Left ventricle myocardium inferior (tissue), 1 donor: ENCODE measurements at regions not wholly inside any gene's neighbourhood (a gene's known extent, or its start where the extent isn't known, plus 50 kb on each side); places are given as distances from the start of the nearest gene placed in this dataset.

ENCODE experiments used
- DNase-seq: peaks from one replicate; pipeline ENCODE4 v3.0.0-alpha.2; 2020
- H3K27ac ChIP-seq: fragments of 200-600 bp; replicated peaks from 2 replicates; pipeline ENCODE4 v1.8.0; 2021
- H3K27me3 ChIP-seq: fragments of 200-600 bp; 2 replicates; pipeline ENCODE4 v1.8.0; 2021; ENCODE audit warnings: low read depth
- H3K36me3 ChIP-seq: fragments of 200-600 bp; 2 replicates; pipeline ENCODE4 v1.8.0; 2021
- H3K4me1 ChIP-seq: fragments of 200-600 bp; 2 replicates; pipeline ENCODE4 v1.8.0; 2021
- H3K4me3 ChIP-seq: fragments of 200-600 bp; 2 replicates; pipeline ENCODE4 v1.8.0; 2021; ENCODE audit warnings: mild to moderate bottlenecking, moderate library complexity
- H3K9me3 ChIP-seq: fragments of 200-600 bp; replicated peaks from 2 replicates; pipeline ENCODE4 v1.8.0; 2021
- intact Hi-C: fragments of 100-400 bp; cut with micrococcal nuclease; formaldehyde crosslinking; loops from one replicate; pipeline ENCODE4 v1.11.0; 2022
- TF ChIP-seq, protein P1 (sequence below): fragments of 200-600 bp; IDR thresholded peaks from 2 replicates; pipeline ENCODE4 v1.8.0; 2021; ENCODE audit warnings: antibody characterized with exemption, mild to moderate bottlenecking, borderline replicate concordance
- donor health status: DM: no; HTN: yes; CAD: no; lungs with severe emphysema.

DNA sequence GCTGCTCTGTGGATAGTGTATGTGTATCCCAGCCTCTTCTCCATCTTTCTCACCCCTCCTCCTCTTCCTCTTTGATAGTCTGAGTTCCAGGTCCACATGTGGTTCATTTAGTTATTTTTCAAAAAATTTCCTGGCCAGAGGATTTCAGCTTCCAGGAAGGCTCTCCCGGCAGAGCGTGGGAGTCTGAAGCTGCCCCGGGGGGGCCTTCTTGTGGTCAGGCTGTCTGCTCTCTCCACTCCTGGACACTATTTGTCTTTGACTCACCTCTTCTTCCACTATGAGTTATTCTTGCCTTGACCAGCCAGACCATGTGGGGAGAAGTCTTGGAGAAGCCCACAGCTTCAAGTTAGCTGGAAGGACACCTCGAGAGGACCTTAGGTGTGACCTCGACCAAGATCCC, 258.8 kb downstream of the CDC5L start:
- no peak for DNase-seq
- no peak overlapping the region for H3K27ac ChIP-seq
- no peaks in the 10 kb centered on the region for H3K36me3 ChIP-seq
- no peaks in the 10 kb centered on the region for H3K4me1 ChIP-seq
- H3K9me3 ChIP-seq: no peaks in the 10 kb centered on the region
- H3K4me3 ChIP-seq: no peak overlapping the region
- intact Hi-C loops: no loop called here
- TF ChIP-seq, protein P1, sequence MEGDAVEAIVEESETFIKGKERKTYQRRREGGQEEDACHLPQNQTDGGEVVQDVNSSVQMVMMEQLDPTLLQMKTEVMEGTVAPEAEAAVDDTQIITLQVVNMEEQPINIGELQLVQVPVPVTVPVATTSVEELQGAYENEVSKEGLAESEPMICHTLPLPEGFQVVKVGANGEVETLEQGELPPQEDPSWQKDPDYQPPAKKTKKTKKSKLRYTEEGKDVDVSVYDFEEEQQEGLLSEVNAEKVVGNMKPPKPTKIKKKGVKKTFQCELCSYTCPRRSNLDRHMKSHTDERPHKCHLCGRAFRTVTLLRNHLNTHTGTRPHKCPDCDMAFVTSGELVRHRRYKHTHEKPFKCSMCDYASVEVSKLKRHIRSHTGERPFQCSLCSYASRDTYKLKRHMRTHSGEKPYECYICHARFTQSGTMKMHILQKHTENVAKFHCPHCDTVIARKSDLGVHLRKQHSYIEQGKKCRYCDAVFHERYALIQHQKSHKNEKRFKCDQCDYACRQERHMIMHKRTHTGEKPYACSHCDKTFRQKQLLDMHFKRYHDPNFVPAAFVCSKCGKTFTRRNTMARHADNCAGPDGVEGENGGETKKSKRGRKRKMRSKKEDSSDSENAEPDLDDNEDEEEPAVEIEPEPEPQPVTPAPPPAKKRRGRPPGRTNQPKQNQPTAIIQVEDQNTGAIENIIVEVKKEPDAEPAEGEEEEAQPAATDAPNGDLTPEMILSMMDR: no peak
- H3K27me3 ChIP-seq: peaks cover 17% of the 10 kb centered on the region

DNA sequence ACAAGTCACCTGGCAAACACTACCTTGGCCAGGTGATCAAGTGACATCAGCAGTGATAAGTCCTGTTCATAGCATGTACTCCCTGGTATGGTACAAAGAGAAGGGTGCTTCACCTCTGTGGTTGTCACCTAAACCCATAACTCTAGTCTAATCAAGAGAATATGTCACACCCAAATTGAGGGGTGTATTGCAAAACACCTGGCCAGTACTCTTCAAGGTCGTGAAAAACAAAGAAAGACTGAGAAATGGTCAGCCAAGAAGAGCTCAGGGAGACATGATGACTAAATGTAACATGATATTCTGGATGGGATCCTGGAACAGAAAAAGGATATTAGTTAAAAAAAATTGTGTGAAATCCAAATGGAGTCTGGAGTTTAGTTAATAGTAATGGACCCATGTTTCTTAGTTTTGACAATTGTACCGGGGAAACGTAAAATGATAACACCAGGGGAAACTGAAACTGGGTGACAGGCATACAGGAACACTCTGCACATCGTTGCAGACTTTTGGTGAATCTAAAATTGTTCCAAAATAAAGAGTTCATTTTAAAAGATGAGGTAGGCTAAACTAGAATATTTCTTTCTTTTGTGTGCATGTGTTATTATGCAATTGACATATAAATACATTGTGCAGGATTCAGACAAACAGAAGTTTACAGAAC, 262.0 kb downstream of the CDC5L start:
- H3K9me3 ChIP-seq: no peaks in the 10 kb centered on the region
- peaks cover 33% of the 10 kb centered on the region for H3K27me3 ChIP-seq
- no peak overlapping the region for H3K27ac ChIP-seq
- no peaks in the 10 kb centered on the region for H3K36me3 ChIP-seq
- no peak overlapping the region for H3K4me3 ChIP-seq
- intact Hi-C loops: no loop called here
- DNase-seq: no peak
- H3K4me1 ChIP-seq: no peaks in the 10 kb centered on the region
- TF ChIP-seq, protein P1: no peak

DNA sequence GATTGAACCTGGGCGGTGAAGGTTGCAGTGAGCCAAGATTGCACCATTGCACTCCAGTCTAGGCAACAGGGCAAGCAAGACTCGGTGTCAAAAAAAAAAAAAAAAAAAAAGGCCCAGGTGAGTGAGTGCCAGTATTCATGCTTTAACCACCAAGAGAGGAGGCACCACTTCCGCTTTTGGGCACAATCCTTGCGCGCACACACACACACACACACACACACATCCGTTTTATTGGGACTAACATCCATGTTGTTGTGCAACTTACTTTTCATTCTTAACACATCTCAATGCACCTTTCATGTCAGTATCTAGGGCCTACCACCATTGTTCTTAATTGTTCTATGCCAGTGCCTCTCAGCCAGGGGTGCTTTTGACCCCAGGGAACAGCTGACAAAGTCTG, 263.0 kb downstream of the CDC5L start:
- TF ChIP-seq, protein P1: no peak
- Histone ChIP-seq H3K27ac (no peak overlapping the region), H3K9me3 (no peaks in the 10 kb centered on the region), H3K27me3 (peaks cover 35% of the 10 kb centered on the region), H3K4me3 (no peak overlapping the region), H3K36me3 (no peaks in the 10 kb centered on the region), H3K4me1 (no peaks in the 10 kb centered on the region)
- DNase-seq: no peak
- intact Hi-C loops: no loop called here

DNA sequence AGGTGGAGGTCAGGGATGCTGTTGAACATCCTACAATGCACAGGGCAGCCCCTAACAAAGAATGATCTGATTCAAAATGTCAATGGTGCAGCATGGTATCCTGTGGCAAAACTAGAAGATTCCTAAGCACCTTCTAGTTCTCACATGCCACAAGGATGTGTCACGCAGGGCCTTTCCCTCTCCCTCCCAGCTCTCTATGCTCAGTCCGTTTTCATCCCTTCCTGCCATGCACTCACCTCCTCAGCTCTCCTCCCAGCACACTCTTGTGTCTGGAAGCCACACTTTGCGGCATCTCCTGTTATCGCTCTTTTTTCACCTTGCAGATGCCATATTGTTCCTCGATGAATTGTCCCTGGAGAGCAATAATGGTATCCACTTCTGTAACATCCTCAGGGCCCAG, 263.4 kb downstream of the CDC5L start:
- no peak overlapping the region for H3K4me3 ChIP-seq
- TF ChIP-seq, protein P1: no peak
- H3K27me3 ChIP-seq: peaks cover 39% of the 10 kb centered on the region
- DNase-seq: no peak
- no peak overlapping the region for H3K27ac ChIP-seq
- no peaks in the 10 kb centered on the region for H3K36me3 ChIP-seq
- no peaks in the 10 kb centered on the region for H3K4me1 ChIP-seq
- intact Hi-C loops: no loop called here
- H3K9me3 ChIP-seq: no peaks in the 10 kb centered on the region

DNA sequence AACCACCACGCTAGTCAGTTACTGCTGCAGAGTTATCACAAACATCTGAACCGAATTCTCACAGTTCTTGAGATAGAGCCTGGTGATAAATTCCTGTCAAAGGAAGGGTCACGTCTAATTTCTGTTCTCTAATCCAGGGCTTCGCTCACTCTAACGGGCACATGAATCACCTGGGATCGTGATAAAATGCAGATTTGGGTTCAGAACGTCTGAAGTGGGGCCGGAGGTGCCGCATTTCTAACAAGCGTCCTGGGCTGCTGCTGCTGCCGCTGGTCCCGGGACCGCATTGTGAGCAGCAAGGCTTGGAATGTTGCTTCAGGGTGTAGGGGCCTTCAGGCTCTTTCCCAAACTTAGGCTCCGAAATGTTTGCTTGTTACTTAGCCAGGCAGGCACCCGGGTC, 264.1 kb downstream of the CDC5L start:
- TF ChIP-seq, protein P1: no peak
- intact Hi-C loops: no loop called here
- Histone ChIP-seq H3K4me3 (no peak overlapping the region), H3K36me3 (no peaks in the 10 kb centered on the region), H3K27me3 (peaks cover 33% of the 10 kb centered on the region), H3K27ac (no peak overlapping the region), H3K9me3 (no peaks in the 10 kb centered on the region), H3K4me1 (no peaks in the 10 kb centered on the region)
- DNase-seq: no peak
